Activated naive CD4-positive, alpha-beta T cell treated with anti-CD3 and anti-CD28 coated beads for 36 hours (primary cell): ENCODE measurements at regions not wholly inside any gene's neighbourhood (a gene's known extent, or its start where the extent isn't known, plus 50 kb on each side); places are given as distances from the start of the nearest gene placed in this dataset.

Source experiments
- CTCF ChIA-PET: fragments of 350-600 bp; sonication (Branson Sonifier 250); formaldehyde crosslinking; loops from one replicate; lab custom pipeline; 2021; ENCODE audit warnings: antibody characterized with exemption; lab: Charles Lee
- DNase-seq: peaks from one replicate; pipeline ENCODE4 v3.0.0-alpha.2; 2020
- H3K27ac Mint-ChIP-seq: one replicate; pipeline ENCODE4 v1.8.0; 2021; ENCODE audit warnings: mild to moderate bottlenecking, mixed read lengths
- H3K27me3 Mint-ChIP-seq: one replicate; pipeline ENCODE4 v1.8.0; 2021; ENCODE audit warnings: low read depth, mixed read lengths
- H3K36me3 Mint-ChIP-seq: one replicate; pipeline ENCODE4 v1.8.0; 2021; ENCODE audit warnings: low read depth, mixed read lengths
- H3K4me1 Mint-ChIP-seq: one replicate; pipeline ENCODE4 v1.8.0; 2021; ENCODE audit warnings: low read depth, mixed read lengths
- H3K4me3 Mint-ChIP-seq: one replicate; pipeline ENCODE4 v1.8.0; 2021; ENCODE audit warnings: mild to moderate bottlenecking, moderate library complexity, mixed read lengths
- H3K9me3 Mint-ChIP-seq: one replicate; pipeline ENCODE4 v1.8.0; 2021; ENCODE audit warnings: mixed read lengths
- intact Hi-C: fragments of 100-400 bp; cut with micrococcal nuclease; formaldehyde crosslinking; loops from one replicate; pipeline ENCODE4 v1.15.1; 2023

DNA sequence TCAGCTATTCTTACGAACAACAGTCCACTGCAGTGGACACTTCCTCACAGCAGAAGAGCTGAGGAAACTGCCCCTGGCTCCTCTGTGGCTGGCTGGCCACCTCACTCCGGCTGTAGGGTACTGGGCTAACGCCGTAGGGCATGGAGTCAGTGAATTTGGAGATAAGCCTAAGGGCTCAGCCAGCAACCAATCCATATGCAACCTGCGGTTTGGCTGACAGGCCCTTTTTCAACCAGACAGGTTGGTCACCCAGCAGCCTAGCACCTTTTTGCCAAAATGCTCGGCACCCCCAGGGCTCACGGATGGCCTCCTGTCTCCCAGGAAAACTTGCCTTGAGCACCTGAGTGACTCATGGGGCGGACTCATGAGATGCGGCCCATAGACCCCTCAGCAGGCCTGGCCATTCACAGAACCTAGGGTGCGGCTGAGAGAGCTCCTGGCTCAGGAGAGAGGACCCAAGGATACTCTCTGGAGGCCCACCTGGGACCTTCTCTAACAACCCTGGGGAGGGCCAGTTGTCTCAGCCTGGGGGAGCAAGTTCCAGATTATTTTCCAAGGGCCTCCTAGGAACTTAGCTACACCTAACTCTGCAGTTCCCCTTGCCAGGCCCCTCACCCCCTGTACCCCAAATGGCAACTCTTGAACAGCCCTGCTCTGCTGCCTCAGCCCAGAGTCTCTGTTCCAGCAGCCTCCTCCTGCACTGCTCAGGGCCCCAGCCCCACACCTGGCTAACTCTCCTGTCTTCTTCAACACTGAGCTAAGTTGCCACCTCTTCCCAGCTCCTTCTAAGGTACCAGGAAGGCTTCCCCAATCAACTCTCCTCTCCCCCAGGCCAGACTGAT, 252.1 kb downstream of the CYP26B1 start:
- intact Hi-C loops: no loop called here
- no peak for DNase-seq
- no peaks in the 10 kb centered on the region for H3K36me3 Mint-ChIP-seq
- CTCF ChIA-PET: no interaction called here
- peaks cover 7% of the 10 kb centered on the region for H3K27me3 Mint-ChIP-seq
- no peaks in the 10 kb centered on the region for H3K4me1 Mint-ChIP-seq
- H3K9me3 Mint-ChIP-seq: no peaks in the 10 kb centered on the region
- H3K27ac Mint-ChIP-seq: no peak overlapping the region
- no peak overlapping the region for H3K4me3 Mint-ChIP-seq

DNA sequence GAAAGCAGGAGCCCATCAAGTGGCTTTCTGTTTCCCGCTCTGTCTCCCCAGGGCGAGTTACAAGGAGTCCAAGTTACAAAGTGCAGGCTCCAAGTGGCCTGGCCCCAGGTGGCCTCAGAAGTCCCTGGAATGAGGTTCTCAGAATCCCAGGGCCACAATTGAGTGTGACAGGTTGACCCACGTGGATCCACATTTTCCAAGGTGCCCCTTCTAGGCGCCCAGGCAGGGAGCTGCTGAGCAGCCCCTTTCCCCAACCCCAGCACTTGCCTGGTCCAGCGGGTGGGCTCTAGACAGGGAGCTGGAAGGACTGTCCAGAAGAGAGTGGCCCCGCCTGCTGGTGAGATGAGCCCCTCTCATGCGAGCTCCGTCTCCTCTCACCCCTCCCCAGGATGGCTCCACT, 253.4 kb downstream of the CYP26B1 start:
- H3K27me3 Mint-ChIP-seq: peaks cover 9% of the 10 kb centered on the region
- no peak overlapping the region for H3K27ac Mint-ChIP-seq
- H3K4me3 Mint-ChIP-seq: no peak overlapping the region
- H3K36me3 Mint-ChIP-seq: no peaks in the 10 kb centered on the region
- no peaks in the 10 kb centered on the region for H3K9me3 Mint-ChIP-seq
- no peaks in the 10 kb centered on the region for H3K4me1 Mint-ChIP-seq
- CTCF ChIA-PET: no interaction called here
- intact Hi-C loops: no loop called here
- DNase-seq: no peak

DNA sequence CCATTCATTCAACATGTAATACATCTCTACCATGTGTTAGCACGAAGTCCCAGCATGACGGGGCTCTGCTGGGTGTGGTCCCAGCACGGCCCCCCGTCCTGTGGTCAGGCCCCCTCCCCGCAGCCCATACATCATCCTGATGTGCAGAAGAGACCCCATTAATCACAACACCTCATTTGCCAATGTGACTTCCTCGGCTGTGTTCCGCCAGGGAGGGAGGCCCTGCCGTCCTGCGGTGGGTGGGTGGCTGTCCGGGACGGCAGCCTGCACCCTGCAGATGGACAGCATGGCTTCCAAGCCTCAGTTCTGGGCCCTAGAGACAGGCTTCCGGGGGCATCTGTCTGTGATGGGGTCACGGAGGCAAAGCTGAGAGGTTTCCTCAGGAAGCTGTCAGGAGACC, 254.0 kb downstream of the CYP26B1 start:
- H3K4me1 Mint-ChIP-seq: no peaks in the 10 kb centered on the region
- intact Hi-C loops: no loop called here
- H3K27me3 Mint-ChIP-seq: peaks cover 9% of the 10 kb centered on the region
- H3K36me3 Mint-ChIP-seq: no peaks in the 10 kb centered on the region
- no peaks in the 10 kb centered on the region for H3K9me3 Mint-ChIP-seq
- no peak overlapping the region for H3K4me3 Mint-ChIP-seq
- CTCF ChIA-PET: no interaction called here
- DNase-seq: no peak
- no peak overlapping the region for H3K27ac Mint-ChIP-seq

DNA sequence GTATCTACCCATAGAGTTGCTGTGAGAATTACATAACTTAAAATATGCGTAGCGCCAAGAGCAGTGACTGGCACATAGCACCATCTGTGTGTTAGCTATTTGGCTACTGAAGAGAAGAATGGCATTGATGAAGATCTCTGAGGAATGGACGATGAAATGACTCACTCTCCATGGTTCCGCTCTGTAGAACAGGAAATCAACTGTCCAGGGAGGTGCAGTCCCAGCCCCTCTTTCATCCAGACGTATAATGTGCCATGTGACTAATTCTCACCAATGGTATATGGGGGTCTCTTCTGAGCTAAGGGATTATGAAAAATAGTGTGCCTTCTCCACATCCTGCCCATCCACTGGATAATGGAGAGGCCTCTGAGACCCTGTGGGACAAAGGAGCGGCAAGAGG, 254.8 kb downstream of the CYP26B1 start:
- H3K4me3 Mint-ChIP-seq: no peak overlapping the region
- peaks cover 9% of the 10 kb centered on the region for H3K27me3 Mint-ChIP-seq
- H3K9me3 Mint-ChIP-seq: no peaks in the 10 kb centered on the region
- intact Hi-C loops: no loop called here
- no peak overlapping the region for H3K27ac Mint-ChIP-seq
- no peak for DNase-seq
- H3K36me3 Mint-ChIP-seq: no peaks in the 10 kb centered on the region
- CTCF ChIA-PET: no interaction called here
- H3K4me1 Mint-ChIP-seq: no peaks in the 10 kb centered on the region

DNA sequence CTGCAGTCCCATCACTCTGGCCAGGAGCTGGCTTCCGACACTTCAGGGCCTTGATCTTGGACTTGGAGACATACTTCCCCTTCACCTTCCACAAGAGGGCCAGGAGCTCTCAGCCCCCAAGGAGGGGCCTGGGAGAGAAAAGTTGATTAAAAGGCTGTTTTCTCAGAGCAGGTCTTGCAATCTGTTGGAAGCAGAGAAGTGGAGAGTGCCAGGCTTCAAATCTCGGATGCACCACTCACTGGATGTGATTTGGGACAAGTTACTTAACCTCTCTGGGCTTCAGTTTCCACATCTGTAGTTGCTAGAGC, 255.3 kb downstream of the CYP26B1 start:
- no peak for DNase-seq
- Mint-ChIP-seq H3K36me3 (no peaks in the 10 kb centered on the region), H3K4me3 (no peak overlapping the region), H3K27ac (no peak overlapping the region), H3K9me3 (no peaks in the 10 kb centered on the region), H3K4me1 (no peaks in the 10 kb centered on the region), H3K27me3 (peaks cover 9% of the 10 kb centered on the region)
- intact Hi-C loops: no loop called here
- CTCF ChIA-PET: no interaction called here

DNA sequence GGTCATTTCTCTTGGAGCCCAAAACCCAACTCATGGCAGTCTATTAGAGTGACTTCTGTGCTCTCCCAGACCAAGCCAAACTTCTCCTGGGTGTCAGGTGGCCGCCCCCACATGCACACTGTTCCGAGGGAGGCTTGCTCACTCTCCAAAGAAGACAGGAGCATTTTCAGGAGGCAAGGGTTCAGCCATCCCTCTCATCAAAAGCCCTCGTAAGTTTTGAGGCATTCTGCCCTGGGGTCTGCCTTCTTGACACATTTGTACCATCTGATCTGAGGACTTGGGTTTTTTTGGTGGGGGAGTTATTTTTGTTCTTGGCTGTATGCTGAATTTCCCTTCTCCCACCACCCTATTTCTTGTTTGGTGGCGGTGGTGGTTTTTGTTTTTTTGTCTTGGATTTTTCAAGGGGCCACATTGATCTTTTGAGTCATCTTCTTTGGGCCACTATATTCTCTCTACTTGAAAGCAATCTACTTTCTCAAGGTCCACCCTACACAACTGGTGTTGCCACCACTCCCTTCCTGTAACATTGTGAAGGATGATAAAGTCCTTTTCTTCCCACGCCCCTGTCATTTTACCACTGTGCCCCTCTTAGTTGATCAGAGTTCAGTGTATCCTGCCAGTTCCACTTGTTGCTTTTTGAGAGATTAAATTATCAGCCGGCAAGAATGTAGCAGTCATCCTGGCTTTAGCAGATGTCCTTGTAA, 255.8 kb downstream of the CYP26B1 start:
- Mint-ChIP-seq H3K9me3 (no peaks in the 10 kb centered on the region), H3K4me1 (no peaks in the 10 kb centered on the region), H3K27me3 (peaks cover 9% of the 10 kb centered on the region), H3K4me3 (no peak overlapping the region), H3K27ac (no peak overlapping the region), H3K36me3 (no peaks in the 10 kb centered on the region)
- CTCF ChIA-PET: no interaction called here
- intact Hi-C loops: no loop called here
- no peak for DNase-seq

DNA sequence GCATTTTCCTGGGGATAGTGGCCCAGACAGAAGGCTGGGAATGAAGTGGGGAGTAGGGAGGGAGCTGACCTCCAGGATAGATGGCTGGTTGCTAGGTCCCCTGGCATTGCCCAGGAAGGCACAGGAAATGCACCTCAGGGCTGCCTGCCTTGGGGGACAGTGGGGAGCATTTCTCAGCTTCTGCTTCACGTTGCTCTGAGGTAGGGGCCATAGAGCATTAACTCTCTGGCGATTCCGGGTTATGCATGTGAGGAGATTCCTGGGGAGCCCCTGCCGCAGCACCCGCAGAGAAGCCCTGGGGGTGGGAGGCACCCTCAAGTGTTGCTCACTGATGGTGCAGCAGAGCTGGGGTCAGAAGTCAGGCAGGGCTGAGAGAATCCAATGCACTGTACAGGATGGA, 256.5 kb downstream of the CYP26B1 start:
- no peak overlapping the region for H3K4me3 Mint-ChIP-seq
- H3K27ac Mint-ChIP-seq: no peak overlapping the region
- CTCF ChIA-PET: no interaction called here
- DNase-seq: no peak
- H3K27me3 Mint-ChIP-seq: peaks cover 9% of the 10 kb centered on the region
- H3K9me3 Mint-ChIP-seq: no peaks in the 10 kb centered on the region
- H3K4me1 Mint-ChIP-seq: no peaks in the 10 kb centered on the region
- intact Hi-C loops: no loop called here
- no peaks in the 10 kb centered on the region for H3K36me3 Mint-ChIP-seq

DNA sequence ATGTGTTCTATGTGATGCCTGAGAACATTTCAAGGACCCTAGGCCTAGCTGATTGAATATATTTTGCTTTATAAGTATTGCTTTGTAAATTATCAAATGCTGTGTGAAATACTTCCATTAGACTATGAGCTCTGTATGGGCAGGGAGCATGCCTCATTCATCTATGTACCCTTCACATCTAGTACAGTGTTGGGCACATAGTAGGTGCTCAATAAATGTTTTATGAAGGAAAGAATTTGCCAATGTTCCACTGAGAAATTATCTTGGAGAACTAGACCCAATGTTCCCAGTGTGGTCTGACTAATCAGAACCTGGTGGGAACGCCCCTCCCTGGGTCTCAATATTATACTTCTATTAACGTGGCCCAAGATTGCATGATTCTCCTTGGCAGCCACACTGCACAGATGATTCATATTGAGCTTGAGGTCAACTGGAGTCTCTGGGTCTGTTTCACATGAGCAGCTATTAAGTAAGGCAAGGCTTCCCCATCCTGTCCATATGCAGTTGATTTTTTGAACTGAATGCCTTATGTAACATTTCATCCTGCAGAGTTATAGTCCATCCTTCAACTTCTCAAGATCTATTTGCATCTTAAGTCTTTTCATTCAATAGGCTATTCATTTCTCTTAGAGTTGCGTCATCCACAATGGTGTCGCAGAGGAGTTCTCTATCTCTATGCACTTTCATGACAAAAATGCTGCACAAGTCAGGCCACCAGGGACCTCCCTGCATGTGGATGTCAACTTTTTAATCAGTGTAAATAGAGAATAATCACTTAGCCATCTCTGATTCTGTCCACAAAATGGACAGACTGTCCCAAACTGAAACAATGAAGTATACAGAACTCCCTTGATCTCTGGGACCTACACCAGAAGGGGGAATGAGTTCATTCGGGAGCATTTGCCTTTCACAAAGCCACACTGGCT, 257.6 kb downstream of the CYP26B1 start:
- H3K36me3 Mint-ChIP-seq: no peaks in the 10 kb centered on the region
- no peak overlapping the region for H3K4me3 Mint-ChIP-seq
- CTCF ChIA-PET: no interaction called here
- intact Hi-C loops: no loop called here
- no peaks in the 10 kb centered on the region for H3K4me1 Mint-ChIP-seq
- H3K27me3 Mint-ChIP-seq: peaks cover 9% of the 10 kb centered on the region
- no peak overlapping the region for H3K27ac Mint-ChIP-seq
- H3K9me3 Mint-ChIP-seq: no peaks in the 10 kb centered on the region
- no peak for DNase-seq

DNA sequence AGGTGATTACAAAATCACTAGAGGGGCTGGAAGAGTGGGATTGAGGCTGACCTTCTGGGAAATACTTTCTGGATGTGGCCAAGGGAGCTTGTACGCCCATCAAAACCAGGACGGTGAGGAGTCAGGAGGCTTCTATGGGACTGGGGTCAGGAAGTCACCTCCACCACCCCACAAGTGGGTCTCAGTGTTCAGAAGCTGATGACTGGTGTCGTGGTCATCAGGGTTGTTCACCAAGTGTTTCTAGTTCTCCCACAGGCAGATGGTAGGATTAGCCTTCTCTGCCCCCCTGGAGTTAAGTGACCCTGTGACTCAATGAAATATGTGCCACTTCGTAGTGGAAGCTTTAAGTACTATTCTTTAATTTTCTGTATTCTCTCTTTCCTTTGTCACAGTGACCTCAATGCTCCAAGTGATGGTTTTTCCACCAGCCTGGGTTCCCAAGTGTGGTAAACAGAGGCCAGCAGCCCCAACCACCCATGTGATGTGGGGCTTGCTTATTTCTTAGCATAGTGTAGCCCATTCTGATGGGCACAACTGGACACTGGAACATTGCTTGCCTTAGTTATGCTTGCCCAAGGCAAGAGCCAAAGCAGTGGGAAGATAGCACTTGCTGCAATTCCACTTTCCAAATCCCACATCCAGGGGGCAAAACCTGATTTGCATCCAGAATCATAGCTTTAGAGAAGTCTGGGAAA, 258.8 kb downstream of the CYP26B1 start:
- Mint-ChIP-seq H3K36me3 (no peaks in the 10 kb centered on the region), H3K4me1 (no peaks in the 10 kb centered on the region), H3K4me3 (no peak overlapping the region), H3K27ac (no peak overlapping the region), H3K27me3 (peaks cover 9% of the 10 kb centered on the region), H3K9me3 (no peaks in the 10 kb centered on the region)
- DNase-seq: no peak
- CTCF ChIA-PET: no interaction called here
- intact Hi-C loops: no loop called here

DNA sequence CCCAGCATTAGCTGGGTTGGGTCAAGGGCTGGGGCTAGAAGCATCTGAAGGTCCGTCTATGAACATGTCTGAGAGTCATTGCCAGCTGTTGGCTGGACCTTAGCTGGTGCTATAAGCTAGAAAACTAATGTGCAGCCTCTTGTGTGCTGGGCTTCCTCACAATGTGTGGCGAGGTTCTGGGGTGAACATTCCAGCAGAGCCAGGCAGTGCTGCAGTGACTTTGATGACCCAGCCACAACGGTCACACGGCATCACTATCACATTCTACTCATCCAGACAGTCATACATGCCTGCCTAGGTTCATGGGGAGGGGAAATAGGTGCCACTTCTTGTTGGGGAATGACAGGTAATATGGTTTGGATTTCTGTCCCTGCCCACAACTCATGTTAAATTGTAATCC, 260.5 kb downstream of the CYP26B1 start:
- intact Hi-C loops: no loop called here
- CTCF ChIA-PET: no interaction called here
- no peaks in the 10 kb centered on the region for H3K36me3 Mint-ChIP-seq
- H3K4me1 Mint-ChIP-seq: no peaks in the 10 kb centered on the region
- DNase-seq: no peak
- no peak overlapping the region for H3K4me3 Mint-ChIP-seq
- H3K9me3 Mint-ChIP-seq: no peaks in the 10 kb centered on the region
- H3K27ac Mint-ChIP-seq: no peak overlapping the region
- H3K27me3 Mint-ChIP-seq: peaks cover 5% of the 10 kb centered on the region

DNA sequence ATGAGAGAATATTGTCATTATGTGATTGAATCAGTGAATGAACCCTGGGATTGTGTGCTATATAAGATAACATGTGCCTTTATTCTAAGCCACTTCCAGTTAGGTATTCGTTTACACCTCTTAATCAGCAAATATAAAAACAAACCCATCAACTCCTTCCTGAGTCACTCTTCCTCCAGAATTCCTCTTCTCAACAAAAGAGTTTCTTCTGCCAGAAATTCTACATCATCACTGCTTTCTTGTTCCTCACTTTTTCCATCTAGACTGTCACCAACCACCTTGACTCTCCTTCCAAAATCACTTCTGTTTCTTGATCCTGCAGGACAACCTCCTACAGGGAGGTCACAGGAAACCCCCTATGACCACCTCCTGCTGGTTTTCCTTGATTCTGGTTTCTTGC, 261.4 kb downstream of the CYP26B1 start:
- peaks cover 3% of the 10 kb centered on the region for H3K27me3 Mint-ChIP-seq
- no peaks in the 10 kb centered on the region for H3K9me3 Mint-ChIP-seq
- no peak for DNase-seq
- intact Hi-C loops: no loop called here
- CTCF ChIA-PET: no interaction called here
- no peak overlapping the region for H3K27ac Mint-ChIP-seq
- no peak overlapping the region for H3K4me3 Mint-ChIP-seq
- H3K36me3 Mint-ChIP-seq: no peaks in the 10 kb centered on the region
- H3K4me1 Mint-ChIP-seq: no peaks in the 10 kb centered on the region
